Neural progenitor cell (in vitro differentiated cells): ENCODE measurements at regions not wholly inside any gene's neighbourhood (a gene's known extent, or its start where the extent isn't known, plus 50 kb on each side); places are given as distances from the start of the nearest gene placed in this dataset.

Experiments
- EZH2 ChIP-seq: fragments of 200-600 bp; sonication (generic); IDR thresholded peaks from 2 replicates; pipeline ENCODE4 v1.6.1; 2017; ENCODE audit warnings: antibody characterized with exemption, mild to moderate bottlenecking, moderate library complexity
- EZH2phosphoT487 ChIP-seq: fragments of 200-600 bp; sonication (generic); IDR thresholded peaks from 2 replicates; pipeline ENCODE4 v1.6.1; 2017; ENCODE audit warnings: antibody characterized with exemption
- TF ChIP-seq, protein P1 (sequence below): fragments of 200-600 bp; sonication (generic); IDR thresholded peaks from 2 replicates; pipeline ENCODE4 v1.5.1; 2017; ENCODE audit warnings: antibody characterized with exemption, mild to moderate bottlenecking

DNA sequence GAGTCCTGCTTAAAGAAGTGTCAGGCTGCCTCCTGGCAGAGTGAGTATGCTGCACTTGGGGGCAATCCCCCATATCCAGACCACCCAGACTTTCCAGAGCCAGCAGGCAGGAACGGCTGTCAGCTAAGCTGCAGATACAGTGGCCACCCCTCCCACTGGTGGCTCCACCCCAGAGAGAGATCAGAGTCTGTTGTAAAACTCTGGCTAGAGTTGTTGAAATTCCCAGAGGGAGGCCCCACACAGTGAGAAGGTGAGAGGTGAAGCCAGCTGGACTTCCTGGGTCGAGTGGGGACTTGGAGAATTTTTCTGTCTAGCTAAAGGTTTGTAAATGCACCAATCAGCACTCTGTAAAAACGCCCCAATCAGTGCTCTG, 533.8 kb upstream of the ACVR2A start:
- TF ChIP-seq, protein P1, sequence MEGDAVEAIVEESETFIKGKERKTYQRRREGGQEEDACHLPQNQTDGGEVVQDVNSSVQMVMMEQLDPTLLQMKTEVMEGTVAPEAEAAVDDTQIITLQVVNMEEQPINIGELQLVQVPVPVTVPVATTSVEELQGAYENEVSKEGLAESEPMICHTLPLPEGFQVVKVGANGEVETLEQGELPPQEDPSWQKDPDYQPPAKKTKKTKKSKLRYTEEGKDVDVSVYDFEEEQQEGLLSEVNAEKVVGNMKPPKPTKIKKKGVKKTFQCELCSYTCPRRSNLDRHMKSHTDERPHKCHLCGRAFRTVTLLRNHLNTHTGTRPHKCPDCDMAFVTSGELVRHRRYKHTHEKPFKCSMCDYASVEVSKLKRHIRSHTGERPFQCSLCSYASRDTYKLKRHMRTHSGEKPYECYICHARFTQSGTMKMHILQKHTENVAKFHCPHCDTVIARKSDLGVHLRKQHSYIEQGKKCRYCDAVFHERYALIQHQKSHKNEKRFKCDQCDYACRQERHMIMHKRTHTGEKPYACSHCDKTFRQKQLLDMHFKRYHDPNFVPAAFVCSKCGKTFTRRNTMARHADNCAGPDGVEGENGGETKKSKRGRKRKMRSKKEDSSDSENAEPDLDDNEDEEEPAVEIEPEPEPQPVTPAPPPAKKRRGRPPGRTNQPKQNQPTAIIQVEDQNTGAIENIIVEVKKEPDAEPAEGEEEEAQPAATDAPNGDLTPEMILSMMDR: no peak
- TF ChIP-seq EZH2 (no peak), EZH2phosphoT487 (no peak)
